Endothelial cell of umbilical vein (primary cell): ENCODE measurements at regions not wholly inside any gene's neighbourhood (a gene's known extent, or its start where the extent isn't known, plus 50 kb on each side); places are given as distances from the start of the nearest gene placed in this dataset.

ENCODE experiments used
- BruUV-seq: library from RNA; stranded (reverse); fragments of 400-500 nt; replicated peaks from 2 replicates; lab custom pipeline; 2021; lab: Mats Ljungman, UMichigan
- CTCF ChIA-PET: fragments of 300-600, 350-600 bp; sonication (Branson Sonifier 250); formaldehyde crosslinking; loops from one replicate; lab custom pipeline; 2021; ENCODE audit warnings: antibody characterized with exemption, inconsistent platforms; lab: Charles Lee
- POLR2A ChIA-PET: fragments of 300-600, 350-600 bp; sonication (Branson Sonifier 250); formaldehyde crosslinking; loops from one replicate; lab custom pipeline; 2021; ENCODE audit warnings: antibody characterized with exemption, inconsistent platforms; lab: Charles Lee
- DNase-seq: peaks from one replicate; pipeline ENCODE4 v3.0.0-alpha.2; 2011; ENCODE audit warnings: low read depth, low spot score
- FAIRE-seq: peaks from 2 replicates; lab custom pipeline; 2011; peaks lifted over from hg19 to GRCh38; lab: Jason Lieb, UNC
- H2AFZ ChIP-seq: 2 replicates; pipeline ENCODE4 v1.6.0; 2012; ENCODE audit warnings: low read depth, low read length, control low read depth, inconsistent platforms
- H3K27ac ChIP-seq: 2 replicates; pipeline ENCODE4 v1.5.1; 2011; ENCODE audit warnings: low read depth, mild to moderate bottlenecking, control low read depth, low read length, moderate library complexity; ENCODE audit not compliant: insufficient read depth
- H3K27me3 ChIP-seq, 2 experiments: 2 replicates each; pipeline versions ENCODE4 v1.6.0 to v1.6.1; 2011; ENCODE audit warnings: low read length in 2 of 2, mixed read lengths in 1 of 2; ENCODE audit not compliant: control insufficient read depth in 2 of 2, insufficient read depth in 2 of 2
- H3K36me3 ChIP-seq, 2 experiments: 2 replicates in 1 of 2; 3 replicates in 1 of 2; pipeline ENCODE4 v1.5.1; 2011; ENCODE audit warnings: low read length in 2 of 2, mild to moderate bottlenecking in 1 of 2, moderate library complexity in 1 of 2; ENCODE audit not compliant: control insufficient read depth in 2 of 2, insufficient read depth in 2 of 2; ENCODE audit errors: extremely low read depth in 1 of 2
- H3K4me1 ChIP-seq: 3 replicates; pipeline ENCODE4 v1.5.1; 2011; ENCODE audit warnings: mild to moderate bottlenecking, low read length; ENCODE audit not compliant: control insufficient read depth, insufficient read depth; ENCODE audit errors: extremely low read depth
- H3K4me2 ChIP-seq: 2 replicates; pipeline ENCODE4 v1.6.1; 2011; ENCODE audit warnings: low read length, control low read depth, mixed read lengths; ENCODE audit not compliant: insufficient read depth
- H3K4me3 ChIP-seq, 3 experiments: fragments of 200-600 bp in 1 of 3; sonication (generic), shearing (Covaris generic) in 1 of 3; replicated peaks in 1 of 3; 2 replicates each; pipeline ENCODE4 v1.5.1; 2011 to 2016; ENCODE audit warnings: control low read depth in 3 of 3, low read length in 3 of 3, mild to moderate bottlenecking in 2 of 3, inconsistent platforms in 1 of 3, low read depth in 1 of 3, moderate library complexity in 1 of 3; ENCODE audit not compliant: insufficient read depth in 1 of 3
- H3K79me2 ChIP-seq: 2 replicates; pipeline ENCODE4 v1.6.0; 2012; ENCODE audit warnings: low read length, inconsistent platforms; ENCODE audit not compliant: control insufficient read depth, insufficient read depth
- H3K9ac ChIP-seq: replicated peaks from 2 replicates; pipeline ENCODE3; 2011; ENCODE audit warnings: low read length, control low read depth; ENCODE audit not compliant: insufficient read depth; ENCODE audit errors: extremely low read depth
- H3K9me1 ChIP-seq: replicated peaks from 3 replicates; pipeline ENCODE4 v1.6.0; 2011; ENCODE audit warnings: mild to moderate bottlenecking, low read length; ENCODE audit not compliant: control insufficient read depth, insufficient read depth; ENCODE audit errors: extremely low read depth
- H3K9me3 ChIP-seq: replicated peaks from 2 replicates; pipeline ENCODE4 v1.5.1; 2012; ENCODE audit warnings: low read length, inconsistent platforms; ENCODE audit not compliant: control insufficient read depth, insufficient read depth
- H4K20me1 ChIP-seq: replicated peaks from 2 replicates; pipeline ENCODE3; 2011; ENCODE audit warnings: mild to moderate bottlenecking, low read length; ENCODE audit not compliant: control insufficient read depth, insufficient read depth; ENCODE audit errors: extremely low read depth
- EZH2 ChIP-seq: IDR thresholded peaks from 2 replicates; pipeline ENCODE4 v1.6.1; 2012; ENCODE audit warnings: borderline replicate concordance, low read depth, mild to moderate bottlenecking, moderate library complexity, low read length, inconsistent platforms; ENCODE audit not compliant: severe bottlenecking
- FOS ChIP-seq: IDR thresholded peaks from 2 replicates; pipeline ENCODE4 v1.6.1; 2011; ENCODE audit warnings: mild to moderate bottlenecking, low read length, moderate library complexity, borderline replicate concordance; ENCODE audit not compliant: insufficient read depth
- GATA2 ChIP-seq: IDR thresholded peaks from 2 replicates; pipeline ENCODE4 v1.7.0; 2011; ENCODE audit warnings: low read depth, mild to moderate bottlenecking, moderate library complexity, mixed read lengths, low read length; ENCODE audit not compliant: insufficient read length, insufficient read depth
- POLR2A ChIP-seq: IDR thresholded peaks from 2 replicates; pipeline ENCODE4 v1.6.1; 2012; ENCODE audit warnings: low read depth, mild to moderate bottlenecking, control low read depth, low read length
- POLR2AphosphoS5 ChIP-seq: IDR thresholded peaks from 2 replicates; pipeline ENCODE4 v1.6.1; 2012; ENCODE audit warnings: low read depth, mild to moderate bottlenecking, control low read depth, low read length, moderate library complexity; ENCODE audit not compliant: insufficient read depth
- dilution Hi-C: fragments of 300-500 bp; cut with MboI; formaldehyde crosslinking; loops from one replicate; pipeline ENCODE4 v1.15.0; 2019; ENCODE audit warnings: low sequenced_read_pairs; ENCODE audit not compliant: extremely low pct_ligation_motif_present
- intact Hi-C: fragments of 100-400 bp; cut with micrococcal nuclease; formaldehyde crosslinking; loops from one replicate; pipeline ENCODE4 v1.10.0; 2022
- TF ChIP-seq, protein P1 (sequence below): IDR thresholded peaks from 2 replicates; pipeline ENCODE4 v1.6.1; 2011; ENCODE audit not compliant: insufficient read depth, insufficient read length
- TF ChIP-seq, protein P2 (sequence below), 2 donors: IDR thresholded peaks; 1 replicate in 1 of 2; 2 replicates in 1 of 2; pipeline ENCODE4 v1.5.1; 2011; ENCODE audit warnings: low read length in 2 of 2, mild to moderate bottlenecking in 2 of 2, moderate library complexity in 2 of 2, control low read depth in 1 of 2, inconsistent platforms in 1 of 2, low read depth in 1 of 2; ENCODE audit not compliant: insufficient read depth in 1 of 2; ENCODE audit errors: extremely low read depth in 1 of 2

DNA sequence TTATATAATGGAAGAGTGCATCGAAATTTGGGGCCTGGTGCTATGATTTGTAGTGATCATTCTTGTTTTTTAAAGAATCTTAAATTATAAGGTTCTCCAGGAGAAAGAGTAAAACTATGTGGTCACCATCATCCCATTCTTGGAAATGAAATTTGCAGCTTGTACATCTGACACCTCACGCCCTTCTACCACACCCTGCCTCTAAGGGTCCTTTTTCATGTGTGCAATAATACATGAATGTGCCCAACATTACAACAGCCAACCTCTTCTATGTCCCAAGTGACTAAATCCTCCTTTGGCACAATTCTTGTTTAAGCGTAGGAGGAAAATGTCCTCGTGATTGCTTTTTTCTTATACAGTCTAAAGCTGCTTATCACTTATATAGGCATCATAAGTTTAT is 636.5 kb upstream of the NOVA1 start:
- no peak for DNase-seq
- Histone ChIP-seq H3K9ac (no peak overlapping the region), H3K79me2 (no peaks in the 10 kb centered on the region), H3K9me1 (no peaks in the 10 kb centered on the region), H3K4me2 (no peak overlapping the region), H3K9me3 (no peaks in the 10 kb centered on the region), H3K27me3 (no peaks in the 10 kb centered on the region), H3K4me1 (no peaks in the 10 kb centered on the region), H2AFZ (no peak overlapping the region), H4K20me1 (no peaks in the 10 kb centered on the region), H3K4me3 (no peak overlapping the region), H3K36me3 (no peaks in the 10 kb centered on the region), H3K27ac (no peak overlapping the region)
- BruUV-seq: no TSS peak
- ChIA-PET POLR2A (no interaction called here), CTCF (interaction anchor here (0.6 kb wide), 1 partner anchor 67 kb away, joined by 3 read pairs; no protein-coding TSS in a partner anchor)
- intact Hi-C loops (no loop called here), dilution Hi-C loops (no loop called here)
- no peak for TF ChIP-seq POLR2AphosphoS5
- TF ChIP-seq, protein P1, sequence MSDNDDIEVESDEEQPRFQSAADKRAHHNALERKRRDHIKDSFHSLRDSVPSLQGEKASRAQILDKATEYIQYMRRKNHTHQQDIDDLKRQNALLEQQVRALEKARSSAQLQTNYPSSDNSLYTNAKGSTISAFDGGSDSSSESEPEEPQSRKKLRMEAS: no peak
- TF ChIP-seq GATA2: no peak
- TF ChIP-seq POLR2A: no peak
- TF ChIP-seq FOS: no peak
- TF ChIP-seq, protein P2, sequence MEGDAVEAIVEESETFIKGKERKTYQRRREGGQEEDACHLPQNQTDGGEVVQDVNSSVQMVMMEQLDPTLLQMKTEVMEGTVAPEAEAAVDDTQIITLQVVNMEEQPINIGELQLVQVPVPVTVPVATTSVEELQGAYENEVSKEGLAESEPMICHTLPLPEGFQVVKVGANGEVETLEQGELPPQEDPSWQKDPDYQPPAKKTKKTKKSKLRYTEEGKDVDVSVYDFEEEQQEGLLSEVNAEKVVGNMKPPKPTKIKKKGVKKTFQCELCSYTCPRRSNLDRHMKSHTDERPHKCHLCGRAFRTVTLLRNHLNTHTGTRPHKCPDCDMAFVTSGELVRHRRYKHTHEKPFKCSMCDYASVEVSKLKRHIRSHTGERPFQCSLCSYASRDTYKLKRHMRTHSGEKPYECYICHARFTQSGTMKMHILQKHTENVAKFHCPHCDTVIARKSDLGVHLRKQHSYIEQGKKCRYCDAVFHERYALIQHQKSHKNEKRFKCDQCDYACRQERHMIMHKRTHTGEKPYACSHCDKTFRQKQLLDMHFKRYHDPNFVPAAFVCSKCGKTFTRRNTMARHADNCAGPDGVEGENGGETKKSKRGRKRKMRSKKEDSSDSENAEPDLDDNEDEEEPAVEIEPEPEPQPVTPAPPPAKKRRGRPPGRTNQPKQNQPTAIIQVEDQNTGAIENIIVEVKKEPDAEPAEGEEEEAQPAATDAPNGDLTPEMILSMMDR (IDR thresholded peaks at IDR 0.05; ENCODE audit: extremely low read depth in 1 of 2, insufficient read depth in 1 of 2, low read depth in 1 of 2, low read length in 2 of 2): no peak
- TF ChIP-seq EZH2: no peak
- no peak for FAIRE-seq
